Progenitor cell of endocrine pancreas (in vitro differentiated cells): ENCODE measurements at regions not wholly inside any gene's neighbourhood (a gene's known extent, or its start where the extent isn't known, plus 50 kb on each side); places are given as distances from the start of the nearest gene placed in this dataset.
"Not testable (repeated sequence)": the region's sequence is repeated elsewhere in the genome, so short reads cannot be mapped to it uniquely, and the experiment has no call there.

ENCODE experiments used
- DNase-seq: peaks from one replicate; pipeline ENCODE4 v3.0.0; 2021; ENCODE audit warnings: low spot score; ENCODE audit not compliant: unreplicated experiment
- H3K27ac Mint-ChIP-seq: 2 replicates; pipeline ENCODE4 v1.8.0; 2021; ENCODE audit warnings: mild to moderate bottlenecking, moderate library complexity, mixed read lengths
- H3K27me3 Mint-ChIP-seq: 2 replicates; pipeline ENCODE4 v1.8.0; 2021; ENCODE audit warnings: mixed read lengths
- H3K36me3 Mint-ChIP-seq: 2 replicates; pipeline ENCODE4 v1.8.0; 2022; ENCODE audit warnings: mixed read lengths; ENCODE audit not compliant: insufficient read depth
- H3K4me1 Mint-ChIP-seq: 2 replicates; pipeline ENCODE4 v1.8.0; 2021; ENCODE audit warnings: low read depth, mixed read lengths
- H3K4me3 Mint-ChIP-seq: 2 replicates; pipeline ENCODE4 v1.8.0; 2021; ENCODE audit warnings: low read depth, mild to moderate bottlenecking, moderate library complexity, mixed read lengths
- H3K9me3 Mint-ChIP-seq: 2 replicates; pipeline ENCODE4 v1.8.0; 2021; ENCODE audit warnings: low read depth, mixed read lengths
- CTCF ChIP-seq: fragments of 200-600 bp; sonication (generic); IDR thresholded peaks from one replicate; pipeline ENCODE4 v1.5.0; 2021; ENCODE audit warnings: antibody characterized with exemption, mild to moderate bottlenecking; ENCODE audit not compliant: unreplicated experiment

- H3K36me3 Mint-ChIP-seq, result no peaks in the 10 kb centered on the region
- peaks cover 6% of the 10 kb centered on the region for H3K27me3 Mint-ChIP-seq
- H3K27ac Mint-ChIP-seq, result no peak overlapping the region
- peaks cover 1% of the 10 kb centered on the region for H3K4me1 Mint-ChIP-seq
- peaks cover 9% of the 10 kb centered on the region for H3K9me3 Mint-ChIP-seq
- H3K4me3 Mint-ChIP-seq, result no peak overlapping the region
- no peak for DNase-seq
- no peak for TF ChIP-seq CTCF
Measured at GRCh38 chr21:31786164-31786920, 54.4 kb upstream of the SCAF4 start.

GRCh38 chr21:31785237-31786163, 53.6 kb upstream of the SCAF4 start:
- not testable (repeated sequence) for H3K4me1 Mint-ChIP-seq, H3K27me3 Mint-ChIP-seq, H3K27ac Mint-ChIP-seq, H3K9me3 Mint-ChIP-seq, H3K4me3 Mint-ChIP-seq, H3K36me3 Mint-ChIP-seq
- peak; percentile 58 for DNase-seq
- peak; percentile 77 for TF ChIP-seq CTCF

- no peak for DNase-seq
- Mint-ChIP-seq H3K36me3 (no peaks in the 10 kb centered on the region), H3K4me3 (no peak overlapping the region), H3K27ac (no peak overlapping the region), H3K4me1 (peaks cover 1% of the 10 kb centered on the region), H3K27me3 (peaks cover 6% of the 10 kb centered on the region), H3K9me3 (no peaks in the 10 kb centered on the region)
- TF ChIP-seq CTCF, result no peak
Measured at GRCh38 chr21:31781737-31782136, 49.8 kb upstream of the SCAF4 start.
